ENCODE measurements at regions not wholly inside any gene's neighbourhood (a gene's known extent, or its start where the extent isn't known, plus 50 kb on each side); places are given as distances from the start of the nearest gene placed in this dataset.

DNA sequence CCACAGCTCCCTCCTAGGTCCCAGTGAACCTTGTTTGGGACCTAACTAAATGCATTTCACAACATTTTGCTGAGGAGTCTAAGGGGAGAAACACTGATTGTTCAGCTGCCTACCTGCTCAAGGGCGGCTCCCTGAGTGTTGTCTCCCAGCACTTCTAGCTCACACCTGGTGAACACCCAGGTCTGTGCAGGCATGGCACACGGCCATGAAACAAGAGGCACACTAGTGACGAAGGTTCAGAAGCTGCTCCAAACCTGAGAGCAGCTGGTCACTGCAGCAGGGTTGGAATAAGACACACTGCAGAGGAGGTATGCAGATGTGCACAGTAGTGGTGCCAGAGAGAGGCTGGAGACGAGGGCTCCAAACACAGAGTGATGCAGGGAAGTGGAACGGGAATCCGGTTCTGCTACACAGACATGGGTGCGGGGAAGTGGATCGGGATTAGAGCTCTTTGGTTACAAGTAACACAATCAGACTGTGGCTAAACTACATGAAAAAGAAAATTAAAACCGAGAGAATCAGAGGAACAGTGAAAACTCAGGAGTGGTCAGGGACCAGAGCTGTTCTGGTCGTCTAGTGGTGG lies 486.1 kb upstream of the CDH4 start:
- no peaks in the 10 kb centered on the region for H3K9me2 ChIP-seq (ENCODE audit: insufficient read depth, low read length)
- H3K79me2 ChIP-seq (ENCODE audit: insufficient read depth, low read depth, low read length) = no peaks in the 10 kb centered on the region
- no peaks in the 10 kb centered on the region for H3K4me1 ChIP-seq (ENCODE audit: insufficient read depth, low read length, poor library complexity, severe bottlenecking)
- intact Hi-C loops (cut with micrococcal nuclease; ENCODE audit: unreplicated experiment) = no loop called here
- H3K4me2 ChIP-seq (ENCODE audit: low read length) = no peak overlapping the region
- no peak overlapping the region for H3K4me3 ChIP-seq (ENCODE audit: low read depth, low read length, poor library complexity, severe bottlenecking)
- no peak for DNase-seq (ENCODE audit: low spot score)
- CTCF ChIA-PET (ENCODE audit: unreplicated experiment) = no interaction called here
- no peak for TF ChIP-seq EZH2phosphoT487 (IDR thresholded peaks at IDR 0.05; ENCODE audit: borderline replicate concordance, low read depth, low read length)
- TF ChIP-seq, protein P1, sequence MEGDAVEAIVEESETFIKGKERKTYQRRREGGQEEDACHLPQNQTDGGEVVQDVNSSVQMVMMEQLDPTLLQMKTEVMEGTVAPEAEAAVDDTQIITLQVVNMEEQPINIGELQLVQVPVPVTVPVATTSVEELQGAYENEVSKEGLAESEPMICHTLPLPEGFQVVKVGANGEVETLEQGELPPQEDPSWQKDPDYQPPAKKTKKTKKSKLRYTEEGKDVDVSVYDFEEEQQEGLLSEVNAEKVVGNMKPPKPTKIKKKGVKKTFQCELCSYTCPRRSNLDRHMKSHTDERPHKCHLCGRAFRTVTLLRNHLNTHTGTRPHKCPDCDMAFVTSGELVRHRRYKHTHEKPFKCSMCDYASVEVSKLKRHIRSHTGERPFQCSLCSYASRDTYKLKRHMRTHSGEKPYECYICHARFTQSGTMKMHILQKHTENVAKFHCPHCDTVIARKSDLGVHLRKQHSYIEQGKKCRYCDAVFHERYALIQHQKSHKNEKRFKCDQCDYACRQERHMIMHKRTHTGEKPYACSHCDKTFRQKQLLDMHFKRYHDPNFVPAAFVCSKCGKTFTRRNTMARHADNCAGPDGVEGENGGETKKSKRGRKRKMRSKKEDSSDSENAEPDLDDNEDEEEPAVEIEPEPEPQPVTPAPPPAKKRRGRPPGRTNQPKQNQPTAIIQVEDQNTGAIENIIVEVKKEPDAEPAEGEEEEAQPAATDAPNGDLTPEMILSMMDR (conservative IDR thresholded peaks at IDR 0.05; ENCODE audit: low read length) = no peak
- no peaks in the 10 kb centered on the region for H3K36me3 ChIP-seq (ENCODE audit: insufficient read depth, low read length)
- POLR2A ChIA-PET = no interaction called here
- no peak overlapping the region for H3K27ac ChIP-seq (ENCODE audit: low read depth, low read length, poor library complexity, severe bottlenecking)
- no peaks in the 10 kb centered on the region for H3K9me3 ChIP-seq (ENCODE audit: low read length)
- no peaks in the 10 kb centered on the region for H4K20me1 ChIP-seq (ENCODE audit: insufficient read depth, low read length)
- no peak overlapping the region for H2AFZ ChIP-seq (ENCODE audit: low read length)
- BruUV-seq (replicated peaks) = no TSS peak

DNA sequence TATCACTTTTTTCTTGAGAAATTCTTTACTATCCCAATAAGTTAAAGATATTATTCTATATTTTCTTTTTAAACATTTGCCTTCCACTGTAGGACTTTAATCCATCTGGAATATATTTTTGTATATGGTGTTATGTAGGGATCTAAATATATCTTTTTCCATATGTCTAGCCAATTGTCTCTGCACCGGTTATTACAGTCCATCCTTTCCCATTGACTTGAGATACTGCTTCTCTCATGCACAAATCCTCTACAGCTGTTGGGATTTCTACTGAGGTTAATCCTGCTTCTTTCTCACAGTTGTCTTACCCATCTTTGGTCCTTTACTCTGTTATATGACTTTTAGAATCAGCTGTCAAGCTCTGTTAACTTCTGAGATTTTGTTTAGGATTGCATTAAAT lies 483.8 kb upstream of the CDH4 start:
- Histone ChIP-seq H2AFZ (ENCODE audit: low read length) (no peak overlapping the region), H3K4me3 (ENCODE audit: low read depth, low read length, poor library complexity, severe bottlenecking) (no peak overlapping the region), H3K36me3 (ENCODE audit: insufficient read depth, low read length) (no peaks in the 10 kb centered on the region), H3K9me2 (ENCODE audit: insufficient read depth, low read length) (no peaks in the 10 kb centered on the region), H3K4me2 (ENCODE audit: low read length) (no peak overlapping the region), H3K27ac (ENCODE audit: low read depth, low read length, poor library complexity, severe bottlenecking) (no peak overlapping the region), H3K4me1 (ENCODE audit: insufficient read depth, low read length, poor library complexity, severe bottlenecking) (no peaks in the 10 kb centered on the region), H4K20me1 (ENCODE audit: insufficient read depth, low read length) (no peaks in the 10 kb centered on the region), H3K9me3 (ENCODE audit: low read length) (no peaks in the 10 kb centered on the region), H3K79me2 (ENCODE audit: insufficient read depth, low read depth, low read length) (no peaks in the 10 kb centered on the region)
- intact Hi-C loops (cut with micrococcal nuclease; ENCODE audit: unreplicated experiment) = no loop called here
- no peak for DNase-seq (ENCODE audit: low spot score)
- POLR2A ChIA-PET = interaction anchor here (1.1 kb wide), 1 partner anchor 8 kb away, joined by 3 read pairs; no protein-coding TSS in a partner anchor
- CTCF ChIA-PET (ENCODE audit: unreplicated experiment) = no interaction called here
- BruUV-seq (replicated peaks) = no TSS peak
- no peak for TF ChIP-seq EZH2phosphoT487 (IDR thresholded peaks at IDR 0.05; ENCODE audit: borderline replicate concordance, low read depth, low read length)
- TF ChIP-seq, protein P1 (conservative IDR thresholded peaks at IDR 0.05; ENCODE audit: low read length) = no peak

DNA sequence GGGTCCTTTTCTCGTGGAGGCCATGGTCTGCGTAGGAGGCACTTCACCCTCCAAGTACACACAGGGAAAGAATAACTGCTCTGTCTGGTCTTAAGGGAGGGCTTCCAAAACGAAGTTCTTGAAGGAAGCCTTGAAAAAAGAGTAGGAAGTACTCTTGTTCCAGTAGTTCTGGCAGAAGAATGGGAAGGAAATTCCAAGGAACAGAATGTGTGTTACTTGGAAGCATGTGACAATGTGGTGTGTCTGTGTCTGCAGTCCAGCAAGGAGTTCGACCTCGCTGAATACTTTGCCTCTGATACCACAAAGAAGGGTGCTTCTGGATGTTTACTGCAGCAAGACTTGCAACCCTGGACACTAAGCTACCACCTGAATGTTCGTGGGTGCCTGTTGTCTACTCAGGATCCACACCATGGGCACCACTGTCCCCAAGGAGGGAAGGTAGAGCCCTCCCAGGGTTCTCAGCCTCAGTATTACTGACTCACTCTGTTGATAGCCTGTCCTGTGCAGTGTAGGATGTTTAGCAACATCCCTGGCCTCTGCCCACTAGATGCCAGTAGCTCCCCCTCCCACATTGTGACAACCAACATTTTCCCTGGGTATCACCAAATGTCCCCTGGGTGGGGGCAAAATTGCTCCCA lies 471.6 kb upstream of the CDH4 start:
- H3K4me1 ChIP-seq (ENCODE audit: insufficient read depth, low read length, poor library complexity, severe bottlenecking) = no peaks in the 10 kb centered on the region
- no peak overlapping the region for H2AFZ ChIP-seq (ENCODE audit: low read length)
- POLR2A ChIA-PET = interaction anchor here (0.7 kb wide), 1 partner anchor 37 kb away, joined by 3 read pairs; no protein-coding TSS in a partner anchor
- H3K36me3 ChIP-seq (ENCODE audit: insufficient read depth, low read length) = no peaks in the 10 kb centered on the region
- BruUV-seq (replicated peaks) = no TSS peak
- no peak for TF ChIP-seq EZH2phosphoT487 (IDR thresholded peaks at IDR 0.05; ENCODE audit: borderline replicate concordance, low read depth, low read length)
- TF ChIP-seq, protein P1 (conservative IDR thresholded peaks at IDR 0.05; ENCODE audit: low read length) = no peak
- H3K27ac ChIP-seq (ENCODE audit: low read depth, low read length, poor library complexity, severe bottlenecking) = no peak overlapping the region
- no peak for DNase-seq (ENCODE audit: low spot score)
- H3K9me3 ChIP-seq (ENCODE audit: low read length) = no peaks in the 10 kb centered on the region
- no peaks in the 10 kb centered on the region for H3K9me2 ChIP-seq (ENCODE audit: insufficient read depth, low read length)
- H4K20me1 ChIP-seq (ENCODE audit: insufficient read depth, low read length) = no peaks in the 10 kb centered on the region; the same call in 1 of the 2 replicates
- intact Hi-C loops (cut with micrococcal nuclease; ENCODE audit: unreplicated experiment) = no loop called here
- no peak overlapping the region for H3K4me3 ChIP-seq (ENCODE audit: low read depth, low read length, poor library complexity, severe bottlenecking)
- no peak overlapping the region for H3K4me2 ChIP-seq (ENCODE audit: low read length)
- CTCF ChIA-PET (ENCODE audit: unreplicated experiment) = no interaction called here
- H3K79me2 ChIP-seq (ENCODE audit: insufficient read depth, low read depth, low read length) = no peaks in the 10 kb centered on the region

Measured in OCI-LY7 (cell line).